Left lung (tissue), 4 donors: ENCODE measurements at regions not wholly inside any gene's neighbourhood (a gene's known extent, or its start where the extent isn't known, plus 50 kb on each side); places are given as distances from the start of the nearest gene placed in this dataset.
"Not testable (repeated sequence)": the region's sequence is repeated elsewhere in the genome, so short reads cannot be mapped to it uniquely, and the experiment has no call there.

Experiments used
- ATAC-seq: fragments of 200-7000 bp; cut with Tn5 transposase; one replicate; pipeline ENCODE4 v1.9.1; 2020; ENCODE audit warnings: moderate library complexity
- DNase-seq, 4 donors: peaks; one replicate each; pipeline ENCODE4 v3.0.0-alpha.2; 2013 to 2020
- H3K27ac ChIP-seq, 2 donors: fragments of 200-600 bp; sonication (generic) in 1 of 2; one replicate each; pipeline versions ENCODE4 v1.5.0 to v1.8.0; 2020 to 2021
- H3K27me3 ChIP-seq, 2 donors: fragments of 200-600 bp; sonication (generic) in 1 of 2; one replicate each; pipeline versions ENCODE4 v1.5.0 to v1.8.0; 2020 to 2021
- H3K36me3 ChIP-seq, 2 donors: fragments of 200-600 bp; sonication (generic) in 1 of 2; one replicate each; pipeline versions ENCODE4 v1.5.0 to v1.8.0; 2020 to 2021
- H3K4me1 ChIP-seq, 2 donors: fragments of 200-600 bp; one replicate each; pipeline ENCODE4 v1.8.0; 2021
- H3K4me3 ChIP-seq, 2 donors: fragments of 200-600 bp; sonication (generic) in 1 of 2; one replicate each; pipeline versions ENCODE4 v1.5.0 to v1.8.0; 2020 to 2021; ENCODE audit warnings: mild to moderate bottlenecking in 1 of 2
- H3K9me3 ChIP-seq, 2 donors: fragments of 200-600 bp; sonication (generic) in 1 of 2; one replicate each; pipeline versions ENCODE4 v1.5.0 to v1.8.0; 2020 to 2021
- intact Hi-C, 2 donors: fragments of 100-400 bp; cut with DNase I; formaldehyde crosslinking; loops; one replicate each; pipeline versions ENCODE4 v1.11.2 to v1.14.2; 2022
- TF ChIP-seq, protein P1 (sequence below), 2 donors: fragments of 200-600 bp; sonication (generic) in 1 of 2; IDR thresholded peaks; one replicate each; pipeline versions ENCODE4 v1.5.0 to v1.8.0; 2021; ENCODE audit warnings: antibody characterized with exemption in 2 of 2
- donor health status: DM: no; HTN: yes; CAD: no.
- donor health status: DM: no; HTN: no; CAD: no.

DNA sequence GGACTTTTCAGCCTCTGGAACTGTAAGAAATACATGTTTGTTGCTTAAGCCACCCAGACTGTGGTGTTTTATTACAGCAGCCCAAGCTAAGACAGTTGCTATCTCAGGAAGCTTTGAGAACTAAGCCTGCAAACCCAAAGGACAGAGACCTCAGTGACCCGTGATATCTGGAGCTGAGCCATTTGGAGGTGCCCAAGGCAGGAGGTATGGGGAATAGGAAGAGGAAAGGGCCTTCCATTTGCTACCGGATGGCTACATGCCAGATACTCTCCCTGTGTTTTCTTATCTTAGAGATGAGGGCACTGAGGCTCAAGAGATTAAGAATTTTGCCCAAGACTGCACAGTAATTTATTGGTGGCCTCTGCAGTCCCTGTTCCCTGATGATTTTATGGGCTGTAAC, 622.1 kb upstream of the CDH5 start:
- TF ChIP-seq, protein P1, sequence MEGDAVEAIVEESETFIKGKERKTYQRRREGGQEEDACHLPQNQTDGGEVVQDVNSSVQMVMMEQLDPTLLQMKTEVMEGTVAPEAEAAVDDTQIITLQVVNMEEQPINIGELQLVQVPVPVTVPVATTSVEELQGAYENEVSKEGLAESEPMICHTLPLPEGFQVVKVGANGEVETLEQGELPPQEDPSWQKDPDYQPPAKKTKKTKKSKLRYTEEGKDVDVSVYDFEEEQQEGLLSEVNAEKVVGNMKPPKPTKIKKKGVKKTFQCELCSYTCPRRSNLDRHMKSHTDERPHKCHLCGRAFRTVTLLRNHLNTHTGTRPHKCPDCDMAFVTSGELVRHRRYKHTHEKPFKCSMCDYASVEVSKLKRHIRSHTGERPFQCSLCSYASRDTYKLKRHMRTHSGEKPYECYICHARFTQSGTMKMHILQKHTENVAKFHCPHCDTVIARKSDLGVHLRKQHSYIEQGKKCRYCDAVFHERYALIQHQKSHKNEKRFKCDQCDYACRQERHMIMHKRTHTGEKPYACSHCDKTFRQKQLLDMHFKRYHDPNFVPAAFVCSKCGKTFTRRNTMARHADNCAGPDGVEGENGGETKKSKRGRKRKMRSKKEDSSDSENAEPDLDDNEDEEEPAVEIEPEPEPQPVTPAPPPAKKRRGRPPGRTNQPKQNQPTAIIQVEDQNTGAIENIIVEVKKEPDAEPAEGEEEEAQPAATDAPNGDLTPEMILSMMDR (IDR thresholded peaks at IDR 0.05) = no peak
- Histone ChIP-seq H3K4me3 (no peak overlapping the region), H3K36me3 (no peaks in the 10 kb centered on the region), H3K9me3 (no peaks in the 10 kb centered on the region), H3K27me3 (no peaks in the 10 kb centered on the region), H3K27ac (no peak overlapping the region), H3K4me1 (no peaks in the 10 kb centered on the region)
- ATAC-seq (no peak), DNase-seq (no peak)
- intact Hi-C loops = no loop called here

- Histone ChIP-seq H3K9me3 (no peaks in the 10 kb centered on the region), H3K4me3 (no peak overlapping the region), H3K27ac (no peak overlapping the region), H3K36me3 (no peaks in the 10 kb centered on the region), H3K27me3 (no peaks in the 10 kb centered on the region), H3K4me1 (no peaks in the 10 kb centered on the region)
- ATAC-seq (no peak), DNase-seq (no peak)
- intact Hi-C loops = no loop called here
- TF ChIP-seq, protein P1 (IDR thresholded peaks at IDR 0.05) = no peak
Observed at GRCh38 chr16:65743558-65743957, 621.7 kb upstream of the CDH11 start.

DNA sequence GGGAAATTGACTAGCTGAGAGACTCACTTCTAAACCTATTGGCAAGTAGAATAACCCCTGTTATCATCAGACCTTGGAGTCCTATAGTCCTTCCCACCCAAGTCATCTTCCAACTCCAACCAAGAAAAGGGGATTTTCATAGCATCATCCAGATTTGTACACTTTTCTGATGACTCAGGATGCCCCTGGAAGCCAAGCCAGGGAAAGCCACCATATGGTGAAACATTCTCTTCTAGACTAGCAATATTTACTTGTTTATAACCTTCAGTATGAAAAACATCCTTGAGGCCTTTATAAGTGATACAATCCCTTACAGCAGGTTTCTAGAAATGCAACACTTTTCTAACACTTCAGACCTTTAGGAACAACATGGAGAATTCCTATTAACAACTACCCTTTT, 618.8 kb upstream of the CDH11 start:
- Histone ChIP-seq H3K36me3 (no peaks in the 10 kb centered on the region), H3K27me3 (no peaks in the 10 kb centered on the region), H3K27ac (no peak overlapping the region), H3K4me3 (no peak overlapping the region), H3K4me1 (no peaks in the 10 kb centered on the region), H3K9me3 (no peaks in the 10 kb centered on the region)
- ATAC-seq (no peak), DNase-seq (no peak)
- TF ChIP-seq, protein P1 (IDR thresholded peaks at IDR 0.05) = no peak
- intact Hi-C loops = no loop called here

DNA sequence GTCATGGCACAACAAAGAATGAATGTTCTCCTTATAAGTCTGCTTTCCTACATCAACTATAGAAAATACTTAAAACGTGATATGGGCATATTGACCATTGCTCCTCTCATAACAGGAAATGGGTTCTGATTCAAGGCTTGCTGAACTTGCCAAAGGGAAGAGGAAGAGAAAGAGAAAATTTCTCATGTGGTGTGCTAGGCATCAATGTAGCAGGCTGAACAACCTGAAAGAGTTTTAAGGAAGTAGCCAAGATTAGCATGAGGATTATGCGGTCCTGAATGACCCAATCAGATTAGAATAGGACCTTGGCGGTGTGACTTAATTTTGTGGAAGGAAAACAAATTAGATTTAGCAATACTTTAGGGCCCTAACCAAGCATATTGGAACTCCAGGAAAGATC, 617.7 kb upstream of the CDH11 start:
- TF ChIP-seq, protein P1 (IDR thresholded peaks at IDR 0.05) = no peak
- Histone ChIP-seq H3K27me3 (no peaks in the 10 kb centered on the region), H3K4me1 (no peaks in the 10 kb centered on the region), H3K36me3 (no peaks in the 10 kb centered on the region), H3K4me3 (no peak overlapping the region), H3K27ac (no peak overlapping the region), H3K9me3 (no peaks in the 10 kb centered on the region)
- no peak for ATAC-seq
- DNase-seq = no peak
- intact Hi-C loops = no loop called here

- no peaks in the 10 kb centered on the region for H3K4me1 ChIP-seq
- H3K27ac ChIP-seq = no peak overlapping the region
- no peaks in the 10 kb centered on the region for H3K9me3 ChIP-seq
- no peak overlapping the region for H3K4me3 ChIP-seq
- ATAC-seq = no peak
- intact Hi-C loops = no loop called here
- TF ChIP-seq, protein P1 (IDR thresholded peaks at IDR 0.05) = no peak
- H3K36me3 ChIP-seq = no peaks in the 10 kb centered on the region
- no peaks in the 10 kb centered on the region for H3K27me3 ChIP-seq
- DNase-seq = no peak
Observed at GRCh38 chr16:65737831-65738230, 616.0 kb upstream of the CDH11 start.

DNA sequence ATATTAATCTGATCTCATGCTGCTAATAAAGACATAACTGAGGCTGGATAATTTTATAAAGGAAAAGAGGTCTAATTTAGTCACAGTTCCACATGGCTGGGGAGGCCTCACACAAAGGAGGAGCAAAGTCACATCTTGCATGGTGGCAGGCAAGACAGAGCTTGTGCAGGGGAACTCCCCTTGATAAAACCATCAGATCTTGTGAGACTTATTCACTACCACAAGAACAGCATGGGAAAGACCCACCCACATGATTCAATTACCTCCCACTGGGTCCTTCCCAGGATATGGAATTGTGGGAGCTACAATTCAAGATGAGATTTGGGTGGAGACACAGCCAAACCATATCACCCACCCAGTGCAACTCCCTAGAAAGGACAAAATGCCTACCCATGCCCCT, 613.8 kb upstream of the CDH11 start:
- H3K27ac ChIP-seq, H3K36me3 ChIP-seq, H3K4me1 ChIP-seq, H3K27me3 ChIP-seq, DNase-seq, H3K9me3 ChIP-seq, intact Hi-C loops, ATAC-seq, H3K4me3 ChIP-seq: not testable (repeated sequence)
